GM19397 (cell line): ENCODE measurements at regions not wholly inside any gene's neighbourhood (a gene's known extent, or its start where the extent isn't known, plus 50 kb on each side); places are given as distances from the start of the nearest gene placed in this dataset.

Experiments used
- ATAC-seq: cut with Tn5 transposase; IDR thresholded peaks from one replicate; pipeline ENCODE4 v1.9.1; 2021; ENCODE audit warnings: mild to moderate bottlenecking, moderate library complexity; ENCODE audit not compliant: unreplicated experiment

GRCh38 chr10:4357911-4358310 is 468.1 kb upstream of the AKR1E2 start:
- ATAC-seq = no peak

GRCh38 chr10:4355350-4355749 is 470.7 kb upstream of the AKR1E2 start:
- no peak for ATAC-seq

GRCh38 chr10:4354382-4354812 is 471.6 kb upstream of the AKR1E2 start:
- no peak for ATAC-seq

- no peak for ATAC-seq
These were observed 472.0 kb upstream of the AKR1E2 start for GRCh38 chr10:4353964-4354363.

DNA sequence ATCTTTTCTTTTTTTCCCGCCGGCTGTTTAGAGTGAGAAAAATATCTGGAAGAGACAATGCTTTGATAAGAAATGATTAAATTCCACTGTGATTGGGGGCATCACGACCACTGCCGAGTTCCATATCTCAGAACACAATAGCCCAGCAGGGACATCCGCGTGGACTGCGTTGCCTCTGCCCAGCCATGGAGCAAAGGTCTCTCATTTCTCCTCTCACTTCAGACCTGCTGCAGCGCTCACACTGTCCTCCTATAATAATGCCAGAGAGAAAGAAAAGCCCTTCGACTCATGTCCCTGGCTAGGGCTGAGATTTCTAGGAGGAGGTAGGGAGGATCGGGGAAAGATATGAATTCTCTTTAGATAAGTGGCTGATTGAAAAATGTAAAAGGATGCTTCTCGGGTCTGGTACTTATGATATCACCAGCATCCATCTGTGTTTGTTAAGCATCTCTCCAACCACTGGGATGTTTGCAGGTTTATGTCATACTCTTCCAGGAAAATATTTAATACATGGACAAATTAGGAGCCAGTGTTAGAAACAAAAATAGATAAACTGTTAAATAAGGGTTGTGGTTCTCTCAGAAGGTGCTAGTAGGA is 472.9 kb upstream of the AKR1E2 start:
- ATAC-seq = no peak

DNA sequence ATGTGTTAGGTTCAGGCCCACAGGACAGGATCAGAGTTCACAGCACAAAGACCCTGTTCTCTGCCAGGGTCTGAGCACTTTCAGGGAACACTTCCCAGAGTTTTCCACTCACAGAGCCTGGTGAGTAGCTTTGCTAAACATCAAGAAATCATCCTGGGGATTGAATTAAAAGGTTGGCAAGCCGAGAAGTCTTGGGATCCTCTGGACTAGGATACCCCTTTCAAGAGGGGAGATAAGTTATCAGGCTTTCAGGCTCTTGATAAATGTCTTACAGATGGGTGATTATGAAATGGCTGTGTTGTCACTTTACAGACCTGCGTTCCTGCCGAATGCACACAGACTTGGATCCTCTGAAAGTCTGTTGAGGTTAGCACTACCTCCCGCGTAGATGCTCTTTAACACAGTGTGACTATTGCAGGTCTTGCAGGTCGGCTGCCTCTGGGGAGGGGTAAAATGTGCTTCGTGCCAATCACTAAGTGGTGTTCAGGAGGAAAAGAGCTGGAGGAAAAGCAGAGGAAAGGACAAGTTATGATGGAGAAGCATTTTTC is 473.5 kb upstream of the AKR1E2 start:
- no peak for ATAC-seq

- no peak for ATAC-seq
These were observed 474.1 kb upstream of the AKR1E2 start for GRCh38 chr10:4351723-4352413.

DNA sequence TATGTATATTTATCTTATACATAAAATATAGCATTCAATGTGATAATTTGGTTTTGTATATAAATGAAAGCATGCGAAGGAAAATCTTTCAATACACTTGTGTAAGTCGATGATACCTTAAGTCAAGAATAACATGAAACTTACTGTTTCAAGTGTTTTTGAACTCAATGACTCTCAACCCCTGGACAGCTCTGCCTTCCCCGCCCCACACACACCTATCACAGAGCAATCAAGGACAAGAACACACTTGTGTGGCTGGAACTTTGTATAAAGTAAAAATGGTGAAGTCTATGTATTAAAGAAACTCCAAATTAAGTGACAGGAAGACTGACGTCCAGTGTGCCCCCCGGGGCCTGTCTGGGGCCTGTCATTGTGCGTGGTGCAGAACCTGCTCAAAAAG is 478.6 kb upstream of the AKR1E2 start:
- no peak for ATAC-seq

GRCh38 chr10:4345877-4346646 is 479.9 kb upstream of the AKR1E2 start:
- no peak for ATAC-seq

DNA sequence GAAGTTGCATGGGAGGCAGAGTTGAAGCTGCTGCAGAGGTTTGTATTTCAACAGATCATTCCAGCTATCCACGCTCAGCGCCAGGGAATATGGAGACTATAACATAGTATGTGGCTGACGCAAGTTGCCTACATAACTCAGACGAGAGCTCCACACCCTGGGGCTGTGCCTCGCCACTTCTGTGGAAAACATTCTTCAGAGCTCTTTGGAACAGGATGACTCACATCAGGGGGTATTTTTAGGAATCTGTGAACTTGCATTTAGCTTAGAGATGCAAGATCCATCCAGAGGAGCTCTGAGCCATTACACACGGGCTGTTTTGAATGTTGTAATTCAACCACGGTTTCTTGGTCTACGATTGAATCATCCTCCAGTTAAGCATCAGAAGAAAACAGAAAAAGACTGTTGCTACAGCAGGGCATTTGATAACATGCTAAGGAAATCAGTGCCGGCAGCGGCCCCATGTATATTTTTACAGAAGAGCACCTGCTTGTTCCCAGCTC is 481.5 kb upstream of the AKR1E2 start:
- no peak for ATAC-seq

GRCh38 chr10:4343873-4344272 is 482.1 kb upstream of the AKR1E2 start:
- ATAC-seq = no peak

DNA sequence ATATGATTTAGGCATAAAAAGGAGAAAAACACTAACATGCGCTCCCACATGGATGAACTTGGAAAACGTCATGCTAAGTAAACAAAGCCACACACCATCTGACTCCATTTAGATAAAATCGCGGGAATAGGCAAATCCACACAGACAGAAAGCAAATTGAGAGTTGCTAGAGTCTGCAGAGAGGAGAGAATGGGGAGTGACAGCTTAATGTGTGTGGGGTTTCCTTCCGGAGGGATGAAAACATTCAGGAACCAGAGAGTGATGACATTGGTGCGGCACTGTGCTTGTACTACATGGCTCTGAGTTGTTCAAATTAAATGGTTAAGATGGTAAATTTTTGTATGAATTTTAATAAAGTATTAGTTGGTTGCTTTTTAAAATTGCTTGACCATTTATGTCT is 482.9 kb upstream of the AKR1E2 start:
- ATAC-seq = no peak

- no peak for ATAC-seq
These were observed 487.2 kb upstream of the AKR1E2 start for GRCh38 chr10:4338768-4339167.

- ATAC-seq = no peak
These were observed 488.4 kb upstream of the AKR1E2 start for GRCh38 chr10:4337563-4337962.

DNA sequence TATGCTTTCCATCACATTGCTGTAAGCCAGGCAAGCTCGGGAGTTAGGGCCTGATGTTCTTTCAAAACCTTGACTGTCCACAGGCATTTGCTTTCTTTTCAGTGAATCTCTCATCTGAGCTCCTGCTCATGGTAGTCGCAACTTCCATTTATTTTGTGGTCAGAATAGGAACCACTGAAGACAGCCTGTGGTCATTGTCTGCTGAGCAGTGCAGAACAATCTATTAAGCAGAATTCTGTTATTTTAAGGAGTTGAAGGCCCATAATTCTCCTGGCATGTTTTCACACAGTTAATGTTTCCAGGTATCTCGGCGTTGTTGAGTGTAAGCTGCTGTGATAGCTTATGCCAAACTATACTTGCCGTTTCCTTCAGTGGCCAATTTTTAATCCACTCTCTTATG is 491.1 kb upstream of the AKR1E2 start:
- no peak for ATAC-seq

GRCh38 chr10:4334015-4334414 is 492.0 kb upstream of the AKR1E2 start:
- ATAC-seq = no peak

GRCh38 chr10:4333459-4333894 is 492.5 kb upstream of the AKR1E2 start:
- no peak for ATAC-seq

DNA sequence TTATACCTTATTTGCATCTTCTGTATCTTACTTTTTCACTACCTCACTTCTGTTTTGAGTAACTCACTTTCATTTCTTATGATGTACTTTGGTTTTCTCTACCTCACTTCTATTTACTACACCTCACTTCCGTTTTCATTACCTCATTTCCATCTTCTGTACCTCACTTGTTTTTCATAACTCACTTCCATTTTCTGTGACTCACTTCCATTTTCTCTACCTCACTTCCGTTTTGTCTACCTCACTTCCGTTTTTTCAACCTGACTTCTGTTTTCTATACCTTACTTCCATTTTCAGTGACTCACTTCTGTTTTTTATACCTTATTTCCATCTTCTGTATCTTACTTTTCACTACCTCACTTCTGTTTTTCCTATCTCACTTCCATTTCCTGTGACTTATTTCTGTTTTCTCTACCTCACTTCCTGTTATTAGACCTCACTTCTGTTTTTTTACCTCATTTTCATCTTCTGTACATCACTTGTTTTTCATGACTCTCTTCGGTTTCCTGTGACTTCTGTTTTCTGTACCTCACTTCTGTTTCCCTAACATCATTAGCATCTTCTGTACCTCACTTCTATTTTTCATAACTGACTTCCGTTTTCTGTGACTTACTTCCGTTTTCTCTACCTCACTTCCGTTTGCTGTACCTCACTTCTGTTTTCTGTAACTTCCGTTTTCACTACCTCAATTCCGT is 493.1 kb upstream of the AKR1E2 start:
- ATAC-seq = no peak

GRCh38 chr10:4331150-4331549 is 494.9 kb upstream of the AKR1E2 start:
- no peak for ATAC-seq

- no peak for ATAC-seq
These were observed 495.4 kb upstream of the AKR1E2 start for GRCh38 chr10:4330636-4331035.

DNA sequence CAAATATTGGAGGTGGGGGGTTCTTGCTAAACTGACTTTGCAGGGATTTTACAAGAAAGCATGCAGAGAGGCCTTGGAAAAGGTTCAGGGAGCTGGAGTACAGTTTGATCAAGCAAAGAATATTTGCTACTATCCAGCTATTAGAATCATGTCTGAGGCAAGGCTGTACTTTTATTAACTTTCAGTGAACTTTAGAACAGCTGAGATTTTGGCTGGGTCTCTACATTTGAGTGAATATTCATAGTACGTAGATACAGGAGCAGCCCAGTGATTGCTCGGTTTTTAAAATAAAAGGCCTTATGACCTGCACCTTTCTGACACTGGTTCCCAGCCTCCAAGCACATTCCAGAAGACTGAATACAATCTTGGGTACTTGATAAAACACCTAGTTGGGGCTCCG is 496.8 kb upstream of the AKR1E2 start:
- ATAC-seq = no peak
